Sigmoid colon (tissue), 4 donors: ENCODE measurements at regions not wholly inside any gene's neighbourhood (a gene's known extent, or its start where the extent isn't known, plus 50 kb on each side); places are given as distances from the start of the nearest gene placed in this dataset.

Experiments
- CTCF ChIP-seq, 4 experiments: fragments of 450-650 bp in 3 of 4; fragments of 200-600 bp in 1 of 4; IDR thresholded peaks; one replicate each; pipeline ENCODE4 v1.5.1; 2016 to 2019; ENCODE audit warnings: antibody characterized with exemption in 4 of 4, mild to moderate bottlenecking in 3 of 4, moderate library complexity in 2 of 4
- POLR2A ChIP-seq, 2 donors: fragments of 450-650 bp; IDR thresholded peaks; one replicate each; pipeline ENCODE4 v1.6.1; 2016; ENCODE audit warnings: antibody characterized with exemption in 2 of 2, mild to moderate bottlenecking in 2 of 2, moderate library complexity in 2 of 2
- POLR2AphosphoS5 ChIP-seq, 4 donors: sonication (generic); formaldehyde crosslinking; IDR thresholded peaks; one replicate each; pipeline ENCODE4 v1.6.1; 2017; ENCODE audit warnings: antibody characterized with exemption in 4 of 4

GRCh38 chr4:129532573-129532972 lies 436.6 kb downstream of the C4orf33 start:
- no peak for TF ChIP-seq POLR2A (IDR thresholded peaks at IDR 0.05)
- TF ChIP-seq CTCF (IDR thresholded peaks at IDR 0.05) = no peak
- TF ChIP-seq POLR2AphosphoS5 (IDR thresholded peaks at IDR 0.05) = no peak
